ENCODE measurements at regions not wholly inside any gene's neighbourhood (a gene's known extent, or its start where the extent isn't known, plus 50 kb on each side); places are given as distances from the start of the nearest gene placed in this dataset.
"Not testable (repeated sequence)": the region's sequence is repeated elsewhere in the genome, so short reads cannot be mapped to it uniquely, and the experiment has no call there.

- not testable (repeated sequence) for DNase-seq
These were observed 350.6 kb upstream of the NUPR2 start for GRCh38 chr7:56466607-56467525.

DNA sequence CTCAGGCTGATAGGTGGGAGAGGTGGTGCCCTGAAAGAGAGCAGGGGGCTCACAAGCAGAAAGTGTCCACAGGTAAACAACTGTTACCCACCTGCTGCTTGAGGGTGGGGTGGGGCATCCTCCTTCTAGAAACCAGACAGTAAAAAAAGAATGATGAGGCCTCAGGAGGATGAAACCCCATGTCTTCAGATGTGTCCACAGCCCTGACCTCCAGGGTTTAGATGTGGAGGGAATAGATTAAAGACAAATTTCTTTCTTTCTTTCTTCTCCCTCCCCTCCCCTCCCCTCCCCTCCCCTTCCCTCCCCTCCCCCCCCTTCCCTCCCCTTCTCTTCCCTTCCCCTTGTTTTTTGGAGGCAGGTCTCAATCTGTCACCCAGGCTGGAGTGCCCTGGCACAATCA is 333.5 kb upstream of the NUPR2 start:
- DNase-seq, result no peak

- no peak for DNase-seq
These were observed 331.9 kb upstream of the NUPR2 start for GRCh38 chr7:56447864-56448693.

- DNase-seq, result not testable (repeated sequence)
These were observed 304.3 kb upstream of the NUPR2 start for GRCh38 chr7:56420528-56420927.

- no peak for DNase-seq
These were observed 259.0 kb upstream of the NUPR2 start for GRCh38 chr7:56375173-56375572.

DNA sequence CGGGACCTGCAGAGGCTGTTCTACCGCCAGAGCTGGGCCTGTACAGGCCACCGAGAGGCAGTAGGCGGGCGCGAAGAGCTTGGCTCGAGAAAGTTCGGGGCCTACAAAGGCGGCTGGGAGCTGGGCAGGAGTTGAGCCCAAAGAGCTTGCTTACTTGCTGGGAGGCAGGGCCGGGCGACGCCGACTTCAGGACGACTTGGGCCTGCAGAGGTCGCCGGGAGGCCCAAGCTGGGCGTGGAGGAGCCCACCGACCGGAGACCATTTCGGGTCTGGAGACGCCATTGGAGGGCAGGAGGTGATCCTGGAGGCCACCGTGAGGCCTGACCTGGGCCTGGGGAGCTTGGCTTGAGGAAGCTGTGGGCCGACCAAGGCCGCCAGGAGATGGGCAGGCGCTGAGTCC is 258.4 kb upstream of the NUPR2 start:
- not testable (repeated sequence) for DNase-seq

DNA sequence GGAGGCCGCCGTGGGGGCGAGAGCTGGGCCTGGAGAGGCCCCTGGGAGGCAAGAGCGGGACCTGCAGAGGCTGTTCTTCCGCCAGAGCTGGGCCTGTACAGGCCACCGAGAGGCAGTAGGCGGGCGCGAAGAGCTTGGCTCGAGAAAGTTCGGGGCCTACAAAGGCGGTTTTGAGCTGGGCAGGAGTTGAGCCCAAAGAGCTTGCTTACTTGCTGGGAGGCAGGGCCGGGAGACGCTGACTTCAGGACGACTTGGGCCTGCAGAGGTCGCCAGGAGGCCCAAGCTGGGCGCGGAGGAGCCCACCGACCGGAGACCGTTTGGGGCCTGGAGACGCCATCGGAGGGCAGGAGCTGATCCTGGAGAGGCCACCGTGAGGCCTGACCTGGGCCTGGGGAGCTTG is 257.1 kb upstream of the NUPR2 start:
- peak; percentile 76 for DNase-seq

- peak; percentile 80 for DNase-seq
These were observed 255.6 kb upstream of the NUPR2 start for GRCh38 chr7:56371792-56372191.

GRCh38 chr7:56370208-56370872 is 254.1 kb upstream of the NUPR2 start:
- DNase-seq, result not testable (repeated sequence)

DNA sequence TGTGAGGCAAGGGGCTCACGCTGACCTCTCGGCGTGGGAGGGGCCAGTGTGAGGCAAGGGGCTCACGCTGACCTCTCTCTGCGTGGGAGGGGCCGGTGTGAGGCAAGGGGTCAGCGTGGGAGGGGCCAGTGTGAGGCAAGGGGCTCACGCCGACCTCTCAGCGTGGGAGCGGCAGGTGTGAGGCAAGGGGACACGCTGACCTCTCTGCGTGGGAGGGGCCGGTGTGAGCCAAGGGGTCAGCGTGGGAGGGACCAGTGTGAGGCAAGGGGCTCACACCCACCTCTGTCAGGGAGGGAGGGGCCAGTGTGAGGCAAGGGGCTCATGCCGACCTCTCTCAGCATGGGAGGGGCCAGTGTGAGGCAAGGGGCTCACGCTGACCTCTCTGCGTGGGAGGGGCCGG is 251.7 kb upstream of the NUPR2 start:
- not testable (repeated sequence) for DNase-seq

- DNase-seq, result not testable (repeated sequence)
These were observed 251.2 kb upstream of the NUPR2 start for GRCh38 chr7:56367411-56367810.

DNA sequence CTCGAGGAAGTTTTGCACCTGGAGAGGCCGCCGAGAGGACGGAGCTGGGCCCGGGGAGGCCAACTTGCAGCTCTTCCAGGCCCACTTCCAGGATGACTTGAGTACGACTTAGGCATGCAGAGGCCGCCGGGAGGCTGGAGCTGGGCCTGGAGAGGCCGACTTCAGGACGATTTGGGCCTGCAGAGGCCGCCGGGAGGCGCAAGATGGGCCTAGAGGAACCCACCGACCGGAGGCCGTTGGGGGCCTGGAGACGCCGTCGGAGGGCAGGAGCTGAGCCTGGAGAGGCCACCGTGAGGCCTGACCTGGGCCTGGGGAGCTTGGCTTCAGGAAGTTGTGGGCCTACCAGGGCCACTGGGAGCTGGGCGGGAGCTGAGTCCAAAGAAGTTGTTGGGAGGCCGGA is 250.5 kb upstream of the NUPR2 start:
- not testable (repeated sequence) for DNase-seq

DNA sequence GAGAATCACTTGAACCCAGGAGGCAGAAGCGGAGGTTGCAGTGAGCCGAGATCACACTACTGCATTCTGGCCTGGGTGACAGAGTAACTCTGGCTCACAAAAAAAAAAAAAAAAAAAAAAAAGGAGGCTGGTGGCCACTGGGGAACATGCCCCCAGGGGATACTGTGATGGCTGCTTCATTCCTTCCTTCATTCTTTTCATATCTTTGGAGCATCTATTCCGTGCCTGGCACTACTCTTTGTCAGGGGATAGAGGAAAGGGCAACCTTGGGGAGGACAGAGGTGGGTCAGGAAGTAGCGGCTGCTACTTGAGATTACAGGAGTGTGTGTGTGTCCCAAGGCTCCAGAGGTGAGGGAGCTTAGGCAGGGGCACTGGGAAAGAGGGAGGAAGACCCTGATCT is 236.4 kb upstream of the NUPR2 start:
- not testable (repeated sequence) for DNase-seq

GRCh38 chr7:56351181-56351580 is 235.0 kb upstream of the NUPR2 start:
- not testable (repeated sequence) for DNase-seq

DNA sequence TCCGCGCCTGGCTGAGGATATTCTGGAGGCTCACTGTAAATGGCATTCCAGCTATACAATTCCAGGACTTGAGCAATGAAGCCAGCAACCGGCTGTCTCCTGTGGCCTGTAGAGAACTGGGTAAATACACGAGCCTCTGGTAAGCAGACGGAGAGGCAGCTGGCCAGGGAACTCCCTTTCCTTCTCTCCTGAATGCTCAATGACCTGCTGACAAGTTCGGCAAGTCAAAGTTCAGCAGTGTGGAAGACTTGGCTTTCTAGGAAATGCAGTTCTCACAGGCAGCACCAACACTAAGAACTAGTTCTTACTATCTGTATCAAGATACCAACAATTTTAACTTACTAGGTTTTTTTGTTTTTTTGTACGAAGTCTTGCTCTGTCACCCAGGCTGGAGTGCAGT is 232.1 kb upstream of the NUPR2 start:
- DNase-seq, result not testable (repeated sequence)

DNA sequence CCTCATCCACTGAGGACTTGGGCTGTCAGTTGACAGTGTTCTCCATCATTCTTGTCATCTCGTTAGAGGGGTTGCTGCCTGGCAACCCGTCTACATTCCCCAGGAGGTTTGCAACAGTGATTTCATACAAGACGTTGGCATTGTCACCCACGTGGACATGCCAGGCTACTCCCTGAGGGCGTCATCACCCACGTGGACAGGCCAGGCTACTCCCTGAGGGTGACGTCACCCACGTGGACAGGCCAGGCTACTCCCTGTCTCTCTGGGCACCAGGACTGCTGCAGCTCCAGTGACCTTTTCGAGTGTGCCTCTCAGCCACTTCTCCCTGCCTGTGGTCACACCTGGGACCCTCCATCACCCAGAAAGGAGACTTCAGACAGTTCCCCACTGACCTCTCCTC is 212.1 kb upstream of the NUPR2 start:
- not testable (repeated sequence) for DNase-seq

- no peak for DNase-seq
These were observed 174.3 kb upstream of the NUPR2 start for GRCh38 chr7:56290548-56290947.

DNA sequence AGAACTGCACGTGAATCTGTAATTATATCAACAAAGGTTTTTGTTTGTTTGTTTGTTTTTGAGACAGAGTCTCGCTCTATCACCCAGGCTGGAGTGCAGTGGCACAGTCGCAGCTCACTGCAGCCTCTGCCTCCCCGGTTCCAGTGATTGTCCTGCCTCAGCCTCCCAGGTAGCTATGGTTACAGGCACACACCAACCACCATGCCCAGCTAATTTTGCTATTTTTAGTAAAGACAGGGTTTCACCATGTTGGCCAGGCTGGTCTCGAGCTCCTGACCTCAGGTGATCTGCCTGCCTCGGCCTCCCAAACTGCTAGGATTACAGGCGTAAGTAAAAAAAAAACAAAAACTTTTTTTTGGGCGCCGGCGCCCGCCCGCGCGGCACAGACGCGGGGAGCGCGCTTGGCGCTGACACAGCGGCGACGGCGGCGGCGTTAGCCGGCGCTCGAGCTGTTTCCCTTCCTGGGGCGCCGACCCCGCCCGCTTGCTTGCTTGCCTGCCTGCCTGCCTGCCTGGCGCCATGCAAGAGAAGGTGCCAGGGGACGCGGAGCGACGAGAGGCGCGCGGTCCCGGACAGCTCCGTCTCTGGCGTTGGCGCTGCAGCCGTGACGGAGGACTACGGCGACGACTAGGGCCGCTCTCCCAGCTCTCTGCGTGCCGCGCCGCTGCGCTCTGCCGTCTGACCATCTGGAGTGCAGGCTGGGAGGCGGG is 171.4 kb upstream of the NUPR2 start:
- DNase-seq, result no peak

DNA sequence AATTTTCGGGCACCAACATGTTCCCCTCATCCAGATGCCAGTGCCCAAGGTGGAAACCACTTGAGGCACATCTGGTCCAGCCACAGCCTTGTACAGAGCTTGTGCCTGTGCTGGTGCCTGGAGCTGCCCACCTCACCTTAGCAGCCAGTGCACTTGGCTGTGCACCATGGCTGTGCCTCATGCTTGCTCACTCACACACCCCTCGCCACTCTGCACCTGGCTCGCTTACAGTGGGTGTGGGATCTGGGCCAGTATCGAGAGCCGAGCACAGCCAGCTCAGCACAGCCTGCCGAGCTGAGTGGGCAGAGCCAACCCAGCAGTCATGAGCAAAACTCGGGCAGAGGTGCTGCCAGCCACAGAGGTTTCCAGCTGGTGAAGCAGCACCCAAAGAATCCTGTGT is 139.9 kb upstream of the NUPR2 start:
- no peak for DNase-seq

DNA sequence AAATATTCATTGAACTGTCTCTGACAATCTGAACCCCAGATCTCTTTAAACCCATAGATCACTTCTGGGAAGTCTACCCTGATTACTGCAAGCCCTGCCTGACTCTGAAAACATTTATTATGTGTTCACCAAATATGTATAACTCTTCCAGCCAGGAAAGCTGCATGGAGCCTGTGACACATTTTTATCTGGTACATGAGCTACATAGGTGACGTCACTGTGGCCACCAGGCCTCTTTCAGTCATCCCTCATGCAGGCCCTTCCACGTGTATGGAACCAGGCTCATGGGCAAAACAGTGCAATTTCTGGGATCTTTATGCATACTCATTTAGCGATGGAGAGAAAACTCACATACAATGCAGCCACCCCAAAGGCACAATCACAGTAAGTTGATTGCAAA is 133.9 kb upstream of the NUPR2 start:
- DNase-seq, result no peak

DNA sequence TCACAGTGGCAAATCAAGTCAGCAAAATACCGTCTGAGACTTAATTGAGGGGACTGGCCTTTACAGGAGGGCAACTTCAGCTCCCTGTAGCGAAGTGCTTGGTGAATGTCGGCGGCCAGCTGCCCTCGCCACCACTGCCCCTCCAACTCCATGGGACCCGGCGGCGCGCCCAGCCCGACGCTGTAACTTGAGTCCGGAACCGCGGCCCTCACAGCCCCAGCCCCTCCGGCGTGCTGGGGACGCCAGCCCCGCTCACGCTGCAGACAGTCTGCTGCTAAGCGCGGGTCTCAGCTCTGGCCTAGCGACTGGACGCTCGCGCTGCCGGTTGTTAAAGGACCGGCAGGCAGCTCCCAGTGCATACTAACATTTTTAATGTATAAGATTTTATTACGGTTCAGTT is 113.4 kb upstream of the NUPR2 start:
- DNase-seq, result no peak

DNA sequence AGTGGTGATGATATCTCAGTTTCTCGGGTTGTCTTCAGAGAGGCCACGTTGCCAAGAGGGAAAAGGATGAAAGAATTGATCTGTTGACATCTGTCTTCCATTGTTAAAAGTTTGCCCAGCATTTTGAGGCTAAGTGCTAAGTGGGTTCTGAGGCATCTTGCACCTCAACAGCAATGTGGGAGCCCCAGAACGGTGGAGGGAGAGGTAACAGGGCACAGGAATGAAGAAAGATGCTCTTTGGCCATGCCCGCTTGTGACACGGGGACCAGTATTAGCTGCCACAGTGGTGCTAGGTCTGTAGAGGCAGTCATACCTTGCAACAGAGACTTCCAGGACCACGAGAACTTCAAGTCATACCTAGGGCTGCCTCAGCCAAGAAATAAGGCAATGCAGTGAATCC is 106.6 kb upstream of the NUPR2 start:
- no peak for DNase-seq

DNA sequence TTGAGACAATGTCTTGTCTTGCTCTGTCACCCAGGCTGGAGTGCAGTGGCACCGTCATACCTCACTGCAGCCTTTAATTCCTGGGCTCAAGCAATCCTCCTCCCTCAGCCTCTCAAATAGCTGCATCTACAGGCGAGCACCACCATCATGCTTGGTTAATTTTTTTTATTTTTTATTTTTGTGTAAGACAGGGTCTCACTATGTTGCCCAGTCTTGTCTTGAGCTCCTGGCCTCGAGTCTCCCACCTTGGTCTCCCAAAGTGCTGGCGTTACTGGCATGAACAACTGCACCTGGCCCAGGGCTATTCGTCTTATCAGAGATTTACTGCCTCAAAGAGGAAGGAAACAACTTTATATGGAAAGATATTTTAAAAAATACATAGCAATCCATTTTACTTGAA is 102.8 kb upstream of the NUPR2 start:
- DNase-seq, result no peak

Data from activated effector memory CD4-positive, alpha-beta T cell treated with anti-CD3 and anti-CD28 coated beads, Interleukin-2, amount 50 U/mL, for 16 hours (primary cell).